IMR-90 (cell line): ENCODE measurements at regions not wholly inside any gene's neighbourhood (a gene's known extent, or its start where the extent isn't known, plus 50 kb on each side); places are given as distances from the start of the nearest gene placed in this dataset.

Source experiments
- ATAC-seq: fragments of 200-7000 bp; cut with Tn5 transposase; 2 replicates; pipeline ENCODE4 v1.9.1; 2020; ENCODE audit warnings: low read depth, mild to moderate bottlenecking, moderate library complexity
- BruUV-seq: library from RNA; stranded (reverse); fragments of 400-500 nt; replicated peaks from 2 replicates; lab custom pipeline; 2021; lab: Mats Ljungman, UMichigan
- CTCF ChIA-PET: fragments of 300-600 bp; formaldehyde crosslinking; extraction: SDS; loops from one replicate; lab custom pipeline; 2021; ENCODE audit warnings: antibody characterized with exemption; lab: Yijun Ruan, JAX
- POLR2A ChIA-PET: fragments of 300-600 bp; sonication (Branson Sonifier 250); formaldehyde crosslinking; loops from one replicate; lab custom pipeline; 2022; ENCODE audit warnings: antibody characterized with exemption; ENCODE audit not compliant: unreplicated experiment; lab: Charles Lee
- DNase-seq: peaks from one replicate; pipeline ENCODE4 v3.0.0; 2013
- H2AFZ ChIP-seq: replicated peaks from 2 replicates; pipeline ENCODE3; 2013; ENCODE audit warnings: low read length, mild to moderate bottlenecking; ENCODE audit not compliant: poor library complexity
- H2AK5ac ChIP-seq: 2 replicates; pipeline ENCODE4 v1.6.1; 2013; ENCODE audit warnings: low read depth, low read length, inconsistent platforms
- H2AK9ac ChIP-seq: replicated peaks from 2 replicates; pipeline ENCODE3; 2013; ENCODE audit warnings: mild to moderate bottlenecking, low read depth, low read length, moderate library complexity; ENCODE audit not compliant: poor library complexity
- H2BK120ac ChIP-seq: 2 replicates; pipeline ENCODE4 v1.6.1; 2013; ENCODE audit warnings: low read depth, low read length, inconsistent platforms
- H2BK15ac ChIP-seq: 3 replicates; pipeline ENCODE4 v1.6.1; 2013; ENCODE audit warnings: low read depth, low read length, inconsistent platforms
- H2BK20ac ChIP-seq: 2 replicates; pipeline ENCODE4 v1.6.1; 2013; ENCODE audit warnings: low read depth, mild to moderate bottlenecking, inconsistent platforms, low read length, moderate library complexity
- H2BK5ac ChIP-seq: 2 replicates; pipeline ENCODE4 v1.6.1; 2013; ENCODE audit warnings: mild to moderate bottlenecking, low read depth, low read length, inconsistent platforms; ENCODE audit not compliant: poor library complexity, severe bottlenecking
- H3K14ac ChIP-seq: replicated peaks from 2 replicates; pipeline ENCODE4 v1.6.1; 2013; ENCODE audit warnings: low read depth, low read length, inconsistent platforms
- H3K18ac ChIP-seq: 2 replicates; pipeline ENCODE4 v1.6.1; 2013; ENCODE audit warnings: low read depth, low read length, control low read depth
- H3K23ac ChIP-seq: 2 replicates; pipeline ENCODE4 v1.6.1; 2013; ENCODE audit warnings: low read depth, low read length, inconsistent platforms
- H3K27ac ChIP-seq: 2 replicates; pipeline ENCODE4 v1.5.1; 2013; ENCODE audit warnings: mild to moderate bottlenecking, control low read depth, low read length; ENCODE audit not compliant: insufficient read depth
- H3K27me3 ChIP-seq: 2 replicates; pipeline ENCODE4 v1.6.1; 2013; ENCODE audit warnings: low read length; ENCODE audit not compliant: control insufficient read depth, insufficient read depth
- H3K36me3 ChIP-seq: 2 replicates; pipeline ENCODE4 v1.6.1; 2013; ENCODE audit warnings: low read length, mixed read lengths; ENCODE audit not compliant: control insufficient read depth, insufficient read depth
- H3K4ac ChIP-seq: 2 replicates; pipeline ENCODE4 v1.6.1; 2013; ENCODE audit warnings: low read depth, low read length, inconsistent platforms
- H3K4me1 ChIP-seq: 2 replicates; pipeline ENCODE4 v1.6.1; 2013; ENCODE audit warnings: low read length, mixed read lengths; ENCODE audit not compliant: control insufficient read depth, insufficient read depth
- H3K4me2 ChIP-seq: 2 replicates; pipeline ENCODE4 v1.6.1; 2013; ENCODE audit warnings: low read depth, mild to moderate bottlenecking, control low read depth, low read length, moderate library complexity
- H3K4me3 ChIP-seq: 2 replicates; pipeline ENCODE4 v1.5.1; 2013; ENCODE audit warnings: low read depth, mild to moderate bottlenecking, control low read depth, low read length, moderate library complexity; ENCODE audit not compliant: insufficient read depth
- H3K56ac ChIP-seq: 2 replicates; pipeline ENCODE4 v1.6.1; 2013; ENCODE audit warnings: low read length, inconsistent platforms; ENCODE audit not compliant: insufficient read depth; ENCODE audit errors: extremely low read depth
- H3K79me1 ChIP-seq, 2 experiments: 2 replicates each; pipeline ENCODE4 v1.6.1; 2013; ENCODE audit warnings: low read length in 2 of 2, inconsistent platforms in 1 of 2, low read depth in 1 of 2
- H3K9ac ChIP-seq: 2 replicates; pipeline ENCODE4 v1.6.1; 2013; ENCODE audit warnings: low read depth, low read length, control low read depth
- H3K9me1 ChIP-seq: 2 replicates; pipeline ENCODE4 v1.6.1; 2013; ENCODE audit warnings: low read length, inconsistent platforms; ENCODE audit not compliant: insufficient read depth
- H3K9me3 ChIP-seq: 2 replicates; pipeline ENCODE4 v1.6.1; 2013; ENCODE audit warnings: low read length; ENCODE audit not compliant: control insufficient read depth, insufficient read depth
- H4K20me1 ChIP-seq: 2 replicates; pipeline ENCODE4 v1.6.1; 2013; ENCODE audit warnings: low read length, inconsistent platforms; ENCODE audit not compliant: insufficient read depth
- H4K5ac ChIP-seq: 2 replicates; pipeline ENCODE4 v1.6.1; 2013; ENCODE audit warnings: mild to moderate bottlenecking, low read depth, low read length, control low read depth
- H4K8ac ChIP-seq, 2 experiments: 2 replicates each; pipeline ENCODE4 v1.6.1; 2013; ENCODE audit warnings: low read depth in 2 of 2, low read length in 2 of 2, control low read depth in 1 of 2, inconsistent platforms in 1 of 2
- H4K91ac ChIP-seq: 2 replicates; pipeline ENCODE4 v1.6.1; 2013; ENCODE audit warnings: low read depth, low read length, inconsistent platforms; ENCODE audit not compliant: insufficient read depth
- FOS ChIP-seq: fragments of 150-350 bp; IDR thresholded peaks from 2 replicates; pipeline ENCODE4 v1.6.1; 2016; ENCODE audit warnings: low read depth, low read length
- MXI1 ChIP-seq: IDR thresholded peaks from 2 replicates; pipeline ENCODE4 v1.6.1; 2012; ENCODE audit warnings: low read depth, mild to moderate bottlenecking, low read length, moderate library complexity, borderline replicate concordance
- NFE2L2 ChIP-seq: fragments of 150-350 bp; IDR thresholded peaks from 2 replicates; pipeline ENCODE4 v1.6.1; 2016; ENCODE audit warnings: low read depth, mild to moderate bottlenecking, low read length
- RAD21 ChIP-seq: IDR thresholded peaks from 2 replicates; pipeline ENCODE4 v1.6.1; 2012; ENCODE audit warnings: low read length, improper control_type of control experiment
- WGBS, 2 experiments: methylation state at CpG; one replicate each; pipeline versions ENCODE4 v1.1.5 to v1.1.7; 2013; ENCODE audit warnings: missing lambda C conversion rate in 2 of 2; ENCODE audit not compliant: insufficient read length in 1 of 2; ENCODE audit errors: extremely low coverage in 2 of 2; 5-methylcytosine and 5-hydroxymethylcytosine counted together
- dilution Hi-C: fragments of 300-500 bp; cut with HindIII; formaldehyde crosslinking; loops from one replicate; pipeline ENCODE4 v1.14.3; 2018; ENCODE audit warnings: low sequenced_read_pairs; ENCODE audit not compliant: unreplicated experiment
- in situ Hi-C: fragments of 300-500 bp; cut with MboI; formaldehyde crosslinking; loops from 3 replicates; pipeline ENCODE4 v1.14.3; 2019; ENCODE audit warnings: low sequenced_read_pairs, inconsistent platforms, mixed read lengths
- intact Hi-C: fragments of 100-400 bp; cut with micrococcal nuclease; formaldehyde crosslinking; loops from 2 replicates; pipeline ENCODE4 v1.10.0; 2022
- TF ChIP-seq, protein P1 (sequence below): conservative IDR thresholded peaks from 2 replicates; pipeline ENCODE4 v1.5.1; 2012; ENCODE audit warnings: mild to moderate bottlenecking, low read depth, low read length, improper control_type of control experiment

GRCh38 chr2:59383473-59383872 is 1142.3 kb upstream of the FANCL start:
- dilution Hi-C loops = no loop called here

More at GRCh38 chr2:59383473-59383872, 1142.3 kb upstream of the FANCL start:
- Histone ChIP-seq H3K9me1 (no peaks in the 10 kb centered on the region), H4K8ac (no peak overlapping the region), H2AK5ac (no peak overlapping the region), H3K23ac (no peak overlapping the region), H4K5ac (no peak overlapping the region), H3K79me1 (no peaks in the 10 kb centered on the region), H3K14ac (no peak overlapping the region), H2BK120ac (no peak overlapping the region), H3K27ac (no peak overlapping the region), H3K4ac (no peak overlapping the region), H3K27me3 (no peaks in the 10 kb centered on the region), H3K4me1 (no peaks in the 10 kb centered on the region), H2BK15ac (no peak overlapping the region), H3K4me3 (no peak overlapping the region), H2AFZ (no peak overlapping the region), H3K18ac (no peak overlapping the region), H3K4me2 (no peak overlapping the region), H4K20me1 (no peaks in the 10 kb centered on the region), H2AK9ac (no peak overlapping the region), H2BK5ac (no peak overlapping the region), H4K91ac (no peak overlapping the region), H3K9ac (no peak overlapping the region), H3K56ac (no peak overlapping the region), H3K36me3 (no peaks in the 10 kb centered on the region), H2BK20ac (no peak overlapping the region), H3K9me3 (no peaks in the 10 kb centered on the region)
- TF ChIP-seq NFE2L2 = no peak
- no peak for TF ChIP-seq RAD21
- no peak for TF ChIP-seq FOS
- TF ChIP-seq, protein P1, sequence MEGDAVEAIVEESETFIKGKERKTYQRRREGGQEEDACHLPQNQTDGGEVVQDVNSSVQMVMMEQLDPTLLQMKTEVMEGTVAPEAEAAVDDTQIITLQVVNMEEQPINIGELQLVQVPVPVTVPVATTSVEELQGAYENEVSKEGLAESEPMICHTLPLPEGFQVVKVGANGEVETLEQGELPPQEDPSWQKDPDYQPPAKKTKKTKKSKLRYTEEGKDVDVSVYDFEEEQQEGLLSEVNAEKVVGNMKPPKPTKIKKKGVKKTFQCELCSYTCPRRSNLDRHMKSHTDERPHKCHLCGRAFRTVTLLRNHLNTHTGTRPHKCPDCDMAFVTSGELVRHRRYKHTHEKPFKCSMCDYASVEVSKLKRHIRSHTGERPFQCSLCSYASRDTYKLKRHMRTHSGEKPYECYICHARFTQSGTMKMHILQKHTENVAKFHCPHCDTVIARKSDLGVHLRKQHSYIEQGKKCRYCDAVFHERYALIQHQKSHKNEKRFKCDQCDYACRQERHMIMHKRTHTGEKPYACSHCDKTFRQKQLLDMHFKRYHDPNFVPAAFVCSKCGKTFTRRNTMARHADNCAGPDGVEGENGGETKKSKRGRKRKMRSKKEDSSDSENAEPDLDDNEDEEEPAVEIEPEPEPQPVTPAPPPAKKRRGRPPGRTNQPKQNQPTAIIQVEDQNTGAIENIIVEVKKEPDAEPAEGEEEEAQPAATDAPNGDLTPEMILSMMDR = no peak
- TF ChIP-seq MXI1 = no peak
- no peak for DNase-seq
- intact Hi-C loops (no loop called here), in situ Hi-C loops (no loop called here)
- ATAC-seq = no peak
- no TSS peak for BruUV-seq
- ChIA-PET POLR2A (no interaction called here), CTCF (no interaction called here)
- no CpG with 5 or more reads among the region's 1 CpG for WGBS, 2 experiments
